BE2C (cell line): ENCODE measurements at regions not wholly inside any gene's neighbourhood (a gene's known extent, or its start where the extent isn't known, plus 50 kb on each side); places are given as distances from the start of the nearest gene placed in this dataset.

Experiments used
- DNase-seq: peaks from one replicate; pipeline ENCODE4 v3.0.0-alpha.2; 2020
- H3K27me3 ChIP-seq: fragments of 250-450 bp; sonication (Bioruptor Pico); 2 replicates; pipeline ENCODE4 v1.5.1; 2020; ENCODE audit warnings: mild to moderate bottlenecking
- H3K36me3 ChIP-seq: fragments of 250-450 bp; sonication (Bioruptor Pico); 2 replicates; pipeline ENCODE4 v1.5.1; 2020; ENCODE audit warnings: mild to moderate bottlenecking
- H3K4me1 ChIP-seq: fragments of 250-450 bp; sonication (Bioruptor Pico); 2 replicates; pipeline ENCODE4 v1.5.1; 2020
- H3K4me3 ChIP-seq: 2 replicates; pipeline ENCODE4 v1.5.1; 2011; ENCODE audit warnings: low read depth, low read length
- H3K9me3 ChIP-seq: fragments of 250-450 bp; sonication (Bioruptor Pico); 2 replicates; pipeline ENCODE4 v1.5.1; 2020
- CTCF ChIP-seq: IDR thresholded peaks from 2 replicates; pipeline ENCODE4 v1.5.1; 2012; ENCODE audit warnings: mild to moderate bottlenecking, low read depth, low read length

- H3K9me3 ChIP-seq: no peaks in the 10 kb centered on the region
- H3K4me1 ChIP-seq: no peaks in the 10 kb centered on the region
- no peaks in the 10 kb centered on the region for H3K27me3 ChIP-seq
- no peak for TF ChIP-seq CTCF
- H3K36me3 ChIP-seq: no peaks in the 10 kb centered on the region
- no peak overlapping the region for H3K4me3 ChIP-seq
- no peak for DNase-seq
Observed at GRCh38 chr7:125480762-125481161, 551.1 kb upstream of the POT1 start.

- DNase-seq: no peak
- H3K4me3 ChIP-seq: no peak overlapping the region
- no peaks in the 10 kb centered on the region for H3K4me1 ChIP-seq
- no peaks in the 10 kb centered on the region for H3K27me3 ChIP-seq
- H3K36me3 ChIP-seq: no peaks in the 10 kb centered on the region
- no peaks in the 10 kb centered on the region for H3K9me3 ChIP-seq
- no peak for TF ChIP-seq CTCF
Observed at GRCh38 chr7:125468855-125469174, 539.2 kb upstream of the POT1 start.

DNA sequence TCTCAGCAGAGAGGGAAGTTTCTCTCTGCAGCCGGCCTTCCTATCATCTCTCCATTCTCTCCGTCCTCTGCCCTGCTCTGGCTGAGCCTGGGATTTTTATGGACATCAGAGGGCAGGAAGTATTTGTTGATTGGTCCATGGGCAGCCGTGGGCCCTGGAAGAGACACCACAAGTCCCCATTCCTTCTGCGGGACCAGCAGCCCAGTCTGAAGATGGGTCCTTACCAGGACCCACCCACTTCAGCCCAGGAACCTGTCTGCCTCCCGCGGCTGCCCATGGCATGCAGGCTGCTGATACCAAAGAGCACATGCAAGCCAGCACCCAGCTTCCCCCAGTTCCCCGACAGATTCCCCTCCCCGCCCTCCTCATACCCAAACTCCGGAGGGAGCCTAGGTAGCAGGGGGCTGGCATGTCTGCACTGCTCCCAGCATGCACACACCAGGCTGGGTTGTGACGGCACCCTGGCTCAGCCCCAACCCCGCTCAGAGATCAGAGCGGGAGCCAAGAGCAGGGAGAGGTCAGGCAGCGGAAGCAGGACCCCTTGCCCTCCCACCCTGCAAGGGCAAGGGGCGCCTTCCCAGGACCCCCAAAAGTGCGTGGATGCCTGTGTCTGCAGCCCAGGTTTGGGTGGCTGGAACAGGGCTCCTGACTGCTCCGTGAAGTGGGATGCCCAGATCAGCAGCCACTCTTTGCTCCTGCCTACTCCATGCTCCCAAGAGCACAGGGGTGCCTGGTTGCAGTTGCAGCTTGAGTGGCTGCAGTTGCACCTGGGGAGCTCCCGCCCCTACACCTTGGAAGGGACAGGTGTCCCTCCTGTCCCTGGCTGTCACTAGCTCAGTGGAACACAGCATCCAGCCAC lies 538.6 kb upstream of the POT1 start:
- Histone ChIP-seq H3K4me1 (no peaks in the 10 kb centered on the region), H3K27me3 (no peaks in the 10 kb centered on the region), H3K36me3 (no peaks in the 10 kb centered on the region), H3K9me3 (no peaks in the 10 kb centered on the region), H3K4me3 (no peak overlapping the region)
- no peak for DNase-seq
- TF ChIP-seq CTCF: no peak

DNA sequence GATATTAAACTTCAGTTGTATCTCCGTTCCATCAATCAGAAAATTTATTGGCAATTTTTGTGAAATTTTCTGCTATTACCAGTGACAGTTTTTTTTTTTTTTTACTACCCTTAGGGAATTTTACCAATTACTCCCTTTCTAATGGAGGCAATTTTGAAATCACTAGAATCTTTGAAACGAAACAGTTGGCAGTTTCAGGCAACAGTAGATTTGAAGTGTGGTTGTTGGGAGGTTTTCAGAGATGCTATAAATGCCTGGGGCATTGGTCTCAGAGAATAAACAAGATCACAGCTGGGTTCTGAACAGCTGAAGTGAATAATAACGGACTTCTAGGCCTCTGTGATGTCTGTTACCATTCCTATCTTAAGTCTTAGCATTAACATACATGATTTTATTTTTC lies 535.9 kb upstream of the POT1 start:
- Histone ChIP-seq H3K4me3 (no peak overlapping the region), H3K9me3 (no peaks in the 10 kb centered on the region), H3K27me3 (no peaks in the 10 kb centered on the region), H3K4me1 (no peaks in the 10 kb centered on the region), H3K36me3 (no peaks in the 10 kb centered on the region)
- DNase-seq: no peak
- TF ChIP-seq CTCF: no peak

DNA sequence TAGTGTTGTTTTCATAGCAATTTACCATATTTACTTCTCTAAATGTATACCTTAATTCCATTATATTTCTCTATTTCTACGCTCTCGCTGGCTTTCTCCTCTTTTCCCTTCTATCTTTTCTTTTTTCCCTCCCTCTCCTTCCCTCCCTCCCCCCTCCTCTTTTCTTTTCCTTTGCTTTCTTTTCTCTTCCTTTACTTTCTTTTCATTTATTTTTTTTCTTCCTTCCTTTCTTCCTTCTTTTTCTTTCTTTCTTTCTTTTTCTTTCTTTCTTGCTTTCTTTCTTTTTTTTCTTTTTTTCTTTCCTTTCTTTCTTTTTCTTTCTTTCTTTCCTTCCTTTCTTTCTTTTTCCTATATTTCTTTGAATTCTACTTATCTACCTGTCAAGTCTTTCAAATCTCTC lies 533.0 kb upstream of the POT1 start:
- Histone ChIP-seq H3K4me3 (no peak overlapping the region), H3K9me3 (no peaks in the 10 kb centered on the region), H3K36me3 (no peaks in the 10 kb centered on the region), H3K4me1 (no peaks in the 10 kb centered on the region), H3K27me3 (no peaks in the 10 kb centered on the region)
- DNase-seq: no peak
- no peak for TF ChIP-seq CTCF

DNA sequence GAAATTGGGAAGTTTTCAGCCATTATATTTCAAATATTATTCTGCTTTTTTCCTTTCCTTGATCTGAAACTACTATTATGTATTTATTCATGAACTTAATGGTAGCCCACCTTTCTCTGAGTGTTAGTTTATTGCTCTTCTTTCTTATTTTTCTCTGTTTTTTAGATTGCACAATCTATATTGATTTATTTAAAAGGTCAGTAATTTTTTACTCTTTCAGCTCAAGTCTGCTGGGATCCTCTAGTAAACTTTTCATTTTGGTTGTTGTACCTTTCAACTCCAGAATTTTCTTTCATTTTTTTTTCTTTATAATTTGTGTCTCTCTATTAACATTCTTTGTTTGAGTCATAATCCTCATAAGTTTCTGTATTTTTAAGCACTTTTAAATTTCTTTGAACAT lies 529.4 kb upstream of the POT1 start:
- no peaks in the 10 kb centered on the region for H3K4me1 ChIP-seq

More for the DNA sequence above, 529.4 kb upstream of the POT1 start:
- TF ChIP-seq CTCF: no peak
- DNase-seq: no peak
- Histone ChIP-seq H3K36me3 (no peaks in the 10 kb centered on the region), H3K9me3 (no peaks in the 10 kb centered on the region), H3K4me3 (no peak overlapping the region), H3K27me3 (no peaks in the 10 kb centered on the region)
